GM23338 (cell line): ENCODE measurements at regions not wholly inside any gene's neighbourhood (a gene's known extent, or its start where the extent isn't known, plus 50 kb on each side); places are given as distances from the start of the nearest gene placed in this dataset.

Source experiments
- ATAC-seq: fragments of 200-7000 bp; cut with Tn5 transposase; 3 replicates; pipeline ENCODE4 v1.9.1; 2020
- DNase-seq: peaks from one replicate; pipeline ENCODE4 v3.0.0-alpha.2; 2015; ENCODE audit warnings: low spot score
- H2AFZ ChIP-seq: fragments of 200-600 bp; sonication (generic); 2 replicates; pipeline ENCODE4 v1.8.0; 2016; ENCODE audit warnings: antibody characterized with exemption, mild to moderate bottlenecking, moderate library complexity
- H3F3A ChIP-seq: fragments of 200-600 bp; sonication (generic); replicated peaks from 2 replicates; pipeline ENCODE4 v1.8.0; 2017; ENCODE audit warnings: antibody characterized with exemption, mixed run types, low read depth
- H3K27ac ChIP-seq: fragments of 200-600 bp; sonication (generic); 2 replicates; pipeline ENCODE4 v1.6.1; 2016; ENCODE audit warnings: low read depth
- H3K27me3 ChIP-seq: fragments of 200-600 bp; sonication (generic); 2 replicates; pipeline ENCODE4 v1.8.0; 2016; ENCODE audit warnings: mild to moderate bottlenecking, mixed run types, moderate library complexity; ENCODE audit not compliant: insufficient read depth
- H3K36me3 ChIP-seq: fragments of 200-600 bp; sonication (generic); 2 replicates; pipeline ENCODE4 v1.8.0; 2016; ENCODE audit warnings: mild to moderate bottlenecking; ENCODE audit not compliant: insufficient read depth
- H3K4me1 ChIP-seq: fragments of 200-600 bp; sonication (generic); 2 replicates; pipeline ENCODE4 v1.8.0; 2016; ENCODE audit warnings: mild to moderate bottlenecking, moderate library complexity; ENCODE audit not compliant: insufficient read depth
- H3K4me2 ChIP-seq: fragments of 200-600 bp; sonication (generic); 2 replicates; pipeline ENCODE4 v1.7.1; 2017; ENCODE audit warnings: mixed run types
- H3K4me3 ChIP-seq: fragments of 200-600 bp; sonication (generic); 2 replicates; pipeline ENCODE4 v1.6.1; 2016; ENCODE audit warnings: mixed run types
- H3K79me2 ChIP-seq: fragments of 200-600 bp; sonication (generic); replicated peaks from 2 replicates; pipeline ENCODE4 v1.8.0; 2017; ENCODE audit warnings: mild to moderate bottlenecking; ENCODE audit not compliant: insufficient read depth
- H3K9me2 ChIP-seq: fragments of 200-600 bp; sonication (generic); 2 replicates; pipeline ENCODE4 v1.8.0; 2017; ENCODE audit not compliant: insufficient read depth
- H4K20me1 ChIP-seq: fragments of 200-600 bp; sonication (generic); replicated peaks from 2 replicates; pipeline ENCODE4 v1.8.0; 2017; ENCODE audit warnings: mild to moderate bottlenecking; ENCODE audit not compliant: insufficient read depth
- H3K27ac Mint-ChIP-seq: 2 replicates; pipeline ENCODE4 v1.8.0; 2020; ENCODE audit warnings: inconsistent platforms, mild to moderate bottlenecking, moderate library complexity, mixed read lengths
- H3K27me3 Mint-ChIP-seq: 3 replicates; pipeline ENCODE4 v1.8.0; 2022; ENCODE audit warnings: low read depth, mild to moderate bottlenecking, moderate library complexity, mixed read lengths, inconsistent platforms; ENCODE audit not compliant: insufficient read depth, poor library complexity
- H3K36me3 Mint-ChIP-seq: 3 replicates; pipeline ENCODE4 v1.8.0; 2021; ENCODE audit warnings: low read depth, mild to moderate bottlenecking, inconsistent platforms, moderate library complexity, mixed read lengths
- H3K4me1 Mint-ChIP-seq: 3 replicates; pipeline ENCODE4 v1.8.0; 2020; ENCODE audit warnings: mild to moderate bottlenecking, inconsistent platforms, mixed read lengths
- H3K4me3 Mint-ChIP-seq: 3 replicates; pipeline ENCODE4 v1.8.0; 2021; ENCODE audit warnings: moderate library complexity, mild to moderate bottlenecking, inconsistent platforms, mixed read lengths
- H3K9me3 Mint-ChIP-seq: 3 replicates; pipeline ENCODE4 v1.8.0; 2020; ENCODE audit warnings: moderate library complexity, mild to moderate bottlenecking, inconsistent platforms, mixed read lengths
- CREB1 ChIP-seq: fragments of 250-450 bp; sonication (Bioruptor Pico); IDR thresholded peaks from 2 replicates; pipeline ENCODE4 v1.5.0; 2020; ENCODE audit warnings: low read depth, mild to moderate bottlenecking, moderate library complexity
- EZH2 ChIP-seq: fragments of 200-600 bp; sonication (generic); IDR thresholded peaks from one replicate; pipeline ENCODE4 v1.8.0; 2017; ENCODE audit warnings: antibody characterized with exemption, mild to moderate bottlenecking, low read depth; ENCODE audit not compliant: unreplicated experiment
- EZH2phosphoT487 ChIP-seq: fragments of 200-600 bp; sonication (generic); IDR thresholded peaks from one replicate; pipeline ENCODE4 v1.8.1; 2018; ENCODE audit warnings: antibody characterized with exemption; ENCODE audit not compliant: unreplicated experiment
- JUNB ChIP-seq: IDR thresholded peaks from one replicate; pipeline ENCODE4 v1.6.1; 2016; ENCODE audit warnings: antibody characterized with exemption; ENCODE audit not compliant: unreplicated experiment
- NANOG ChIP-seq: IDR thresholded peaks from 2 replicates; pipeline ENCODE4 v1.6.1; 2016; ENCODE audit warnings: antibody characterized with exemption, borderline replicate concordance
- STAT1 ChIP-seq: IDR thresholded peaks from one replicate; pipeline ENCODE4 v1.6.1; 2016; ENCODE audit warnings: antibody characterized with exemption; ENCODE audit not compliant: unreplicated experiment
- ZNF114 ChIP-seq: fragments of 250-450 bp; sonication (Bioruptor Pico); IDR thresholded peaks from 2 replicates; pipeline ENCODE4 v1.5.0; 2020; ENCODE audit warnings: mild to moderate bottlenecking, moderate library complexity
- TF ChIP-seq, protein P1 (sequence below): IDR thresholded peaks from 2 replicates; pipeline ENCODE4 v1.6.1; 2016; ENCODE audit warnings: antibody characterized with exemption
- TF ChIP-seq, protein P2 (sequence below): IDR thresholded peaks from one replicate; pipeline ENCODE4 v1.6.1; 2018; ENCODE audit warnings: antibody characterized with exemption; ENCODE audit not compliant: unreplicated experiment

DNA sequence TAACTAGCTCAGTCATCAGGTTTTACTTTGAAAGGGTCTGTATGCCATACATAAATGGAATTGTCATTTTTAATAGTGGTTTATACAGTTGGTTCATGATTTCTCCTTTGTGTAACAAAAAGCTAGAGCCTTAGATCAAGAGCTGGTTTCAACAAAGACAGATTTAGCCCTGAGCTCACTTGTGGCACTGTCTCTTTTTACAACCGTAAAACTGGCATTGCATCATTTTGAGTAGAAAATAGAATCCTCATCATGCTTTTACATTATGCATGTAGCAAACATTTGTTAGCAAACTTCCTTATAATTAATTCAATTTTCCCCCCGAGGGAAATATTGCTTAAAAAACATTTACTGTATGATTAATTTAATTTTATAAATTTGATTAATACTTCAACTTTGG is 1871.5 kb downstream of the ARAP2 start (continued):
- no peak for TF ChIP-seq EZH2phosphoT487
- TF ChIP-seq STAT1, result no peak
- TF ChIP-seq, protein P1, sequence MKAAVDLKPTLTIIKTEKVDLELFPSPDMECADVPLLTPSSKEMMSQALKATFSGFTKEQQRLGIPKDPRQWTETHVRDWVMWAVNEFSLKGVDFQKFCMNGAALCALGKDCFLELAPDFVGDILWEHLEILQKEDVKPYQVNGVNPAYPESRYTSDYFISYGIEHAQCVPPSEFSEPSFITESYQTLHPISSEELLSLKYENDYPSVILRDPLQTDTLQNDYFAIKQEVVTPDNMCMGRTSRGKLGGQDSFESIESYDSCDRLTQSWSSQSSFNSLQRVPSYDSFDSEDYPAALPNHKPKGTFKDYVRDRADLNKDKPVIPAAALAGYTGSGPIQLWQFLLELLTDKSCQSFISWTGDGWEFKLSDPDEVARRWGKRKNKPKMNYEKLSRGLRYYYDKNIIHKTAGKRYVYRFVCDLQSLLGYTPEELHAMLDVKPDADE, result no peak
- no peak for TF ChIP-seq EZH2
- TF ChIP-seq CREB1 (CRISPR knock-in tag), result no peak
- TF ChIP-seq, protein P2, sequence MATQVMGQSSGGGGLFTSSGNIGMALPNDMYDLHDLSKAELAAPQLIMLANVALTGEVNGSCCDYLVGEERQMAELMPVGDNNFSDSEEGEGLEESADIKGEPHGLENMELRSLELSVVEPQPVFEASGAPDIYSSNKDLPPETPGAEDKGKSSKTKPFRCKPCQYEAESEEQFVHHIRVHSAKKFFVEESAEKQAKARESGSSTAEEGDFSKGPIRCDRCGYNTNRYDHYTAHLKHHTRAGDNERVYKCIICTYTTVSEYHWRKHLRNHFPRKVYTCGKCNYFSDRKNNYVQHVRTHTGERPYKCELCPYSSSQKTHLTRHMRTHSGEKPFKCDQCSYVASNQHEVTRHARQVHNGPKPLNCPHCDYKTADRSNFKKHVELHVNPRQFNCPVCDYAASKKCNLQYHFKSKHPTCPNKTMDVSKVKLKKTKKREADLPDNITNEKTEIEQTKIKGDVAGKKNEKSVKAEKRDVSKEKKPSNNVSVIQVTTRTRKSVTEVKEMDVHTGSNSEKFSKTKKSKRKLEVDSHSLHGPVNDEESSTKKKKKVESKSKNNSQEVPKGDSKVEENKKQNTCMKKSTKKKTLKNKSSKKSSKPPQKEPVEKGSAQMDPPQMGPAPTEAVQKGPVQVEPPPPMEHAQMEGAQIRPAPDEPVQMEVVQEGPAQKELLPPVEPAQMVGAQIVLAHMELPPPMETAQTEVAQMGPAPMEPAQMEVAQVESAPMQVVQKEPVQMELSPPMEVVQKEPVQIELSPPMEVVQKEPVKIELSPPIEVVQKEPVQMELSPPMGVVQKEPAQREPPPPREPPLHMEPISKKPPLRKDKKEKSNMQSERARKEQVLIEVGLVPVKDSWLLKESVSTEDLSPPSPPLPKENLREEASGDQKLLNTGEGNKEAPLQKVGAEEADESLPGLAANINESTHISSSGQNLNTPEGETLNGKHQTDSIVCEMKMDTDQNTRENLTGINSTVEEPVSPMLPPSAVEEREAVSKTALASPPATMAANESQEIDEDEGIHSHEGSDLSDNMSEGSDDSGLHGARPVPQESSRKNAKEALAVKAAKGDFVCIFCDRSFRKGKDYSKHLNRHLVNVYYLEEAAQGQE, result no peak
- no peak for TF ChIP-seq NANOG
- no peak for TF ChIP-seq ZNF114 (CRISPR knock-in tag)
- no peak for TF ChIP-seq JUNB

DNA sequence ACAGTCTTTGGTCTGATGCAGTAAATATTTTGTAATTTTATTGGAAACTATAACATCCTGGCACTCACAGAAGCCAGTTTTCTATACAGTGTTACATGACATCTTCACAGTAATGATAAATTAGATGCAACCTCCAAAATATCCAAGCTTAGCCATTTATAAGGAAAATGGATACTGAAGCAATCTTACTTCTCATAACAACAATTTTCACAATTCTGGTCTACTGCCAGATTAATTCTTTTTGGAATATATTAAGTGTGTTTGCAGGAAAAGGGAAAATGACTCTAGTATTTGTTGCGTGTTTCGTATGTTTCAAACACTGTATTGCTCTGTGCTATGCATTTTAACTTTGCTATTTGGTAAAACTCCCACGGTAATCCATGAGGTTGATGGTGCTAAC is 1870.9 kb downstream of the ARAP2 start:
- Mint-ChIP-seq H3K4me3 (no peak overlapping the region), H3K27ac (no peak overlapping the region), H3K4me1 (no peaks in the 10 kb centered on the region), H3K9me3 (no peaks in the 10 kb centered on the region), H3K27me3 (no peaks in the 10 kb centered on the region), H3K36me3 (no peaks in the 10 kb centered on the region)
- no peak overlapping the region for H2AFZ ChIP-seq
- no peak overlapping the region for H3K4me3 ChIP-seq
- no peak for TF ChIP-seq ZNF114 (CRISPR knock-in tag)
- TF ChIP-seq, protein P2, result no peak
- H3K4me2 ChIP-seq, result no peak overlapping the region
- ATAC-seq, result no peak
- no peak overlapping the region for H3K27ac ChIP-seq
- no peaks in the 10 kb centered on the region for H3F3A ChIP-seq
- DNase-seq, result no peak
- no peaks in the 10 kb centered on the region for H3K9me2 ChIP-seq
- H3K36me3 ChIP-seq, result no peaks in the 10 kb centered on the region
- H3K79me2 ChIP-seq, result no peaks in the 10 kb centered on the region
- no peaks in the 10 kb centered on the region for H4K20me1 ChIP-seq
- no peaks in the 10 kb centered on the region for H3K4me1 ChIP-seq
- no peaks in the 10 kb centered on the region for H3K27me3 ChIP-seq
